MM.1S (cell line): ENCODE measurements at regions not wholly inside any gene's neighbourhood (a gene's known extent, or its start where the extent isn't known, plus 50 kb on each side); places are given as distances from the start of the nearest gene placed in this dataset.

ENCODE experiments used
- DNase-seq: peaks from one replicate; pipeline ENCODE4 v3.0.0-alpha.2; 2015
- H2AFZ ChIP-seq: fragments of 300-600 bp; sonication (generic); 2 replicates; pipeline ENCODE4 v1.6.0; 2016; ENCODE audit warnings: antibody characterized with exemption, low read length
- H3F3A ChIP-seq: fragments of 300-600 bp; sonication (generic); 2 replicates; pipeline ENCODE4 v1.6.1; 2016; ENCODE audit warnings: mild to moderate bottlenecking, antibody characterized with exemption, low read length, moderate library complexity, mixed read lengths; ENCODE audit not compliant: insufficient read depth
- H3K27ac ChIP-seq: fragments of 300-600 bp; sonication (generic); 2 replicates; pipeline ENCODE4 v1.5.1; 2016; ENCODE audit warnings: mild to moderate bottlenecking, low read length
- H3K27me3 ChIP-seq: fragments of 300-600 bp; sonication (generic); replicated peaks from 2 replicates; pipeline ENCODE4 v1.6.0; 2016; ENCODE audit warnings: low read length; ENCODE audit not compliant: insufficient read depth
- H3K36me3 ChIP-seq: fragments of 300-600 bp; sonication (generic); replicated peaks from 2 replicates; pipeline ENCODE4 v1.6.1; 2016; ENCODE audit warnings: mild to moderate bottlenecking, low read length, mixed read lengths; ENCODE audit not compliant: insufficient read depth
- H3K4me1 ChIP-seq: fragments of 300-600 bp; sonication (generic); 2 replicates; pipeline ENCODE4 v1.6.1; 2016; ENCODE audit warnings: low read length, mixed read lengths
- H3K4me2 ChIP-seq: fragments of 300-600 bp; sonication (generic); 2 replicates; pipeline ENCODE4 v1.6.0; 2016; ENCODE audit warnings: low read depth, low read length
- H3K4me3 ChIP-seq: fragments of 300-600 bp; sonication (generic); 2 replicates; pipeline ENCODE4 v1.5.1; 2016; ENCODE audit warnings: low read length, mixed read lengths
- H3K79me2 ChIP-seq: fragments of 300-600 bp; sonication (generic); 2 replicates; pipeline ENCODE4 v1.6.1; 2016; ENCODE audit warnings: mixed run types, low read length, mixed read lengths
- H3K9ac ChIP-seq: fragments of 300-600 bp; sonication (generic); 2 replicates; pipeline ENCODE4 v1.6.1; 2016; ENCODE audit warnings: low read length, mixed read lengths
- H3K9me2 ChIP-seq: fragments of 300-600 bp; sonication (generic); replicated peaks from 2 replicates; pipeline ENCODE4 v1.6.1; 2016; ENCODE audit warnings: mild to moderate bottlenecking, low read length, mixed read lengths; ENCODE audit not compliant: insufficient read depth
- H3K9me3 ChIP-seq: fragments of 300-600 bp; sonication (generic); replicated peaks from 2 replicates; pipeline ENCODE4 v1.6.1; 2016; ENCODE audit warnings: mild to moderate bottlenecking, low read length, mixed read lengths; ENCODE audit not compliant: insufficient read depth
- H4K20me1 ChIP-seq: fragments of 300-600 bp; sonication (generic); 2 replicates; pipeline ENCODE4 v1.6.1; 2016; ENCODE audit warnings: mild to moderate bottlenecking, low read length, moderate library complexity, mixed read lengths; ENCODE audit not compliant: insufficient read depth
- CTCF ChIP-seq: fragments of 300-600 bp; sonication (generic); IDR thresholded peaks from 2 replicates; pipeline ENCODE4 v1.5.1; 2016; ENCODE audit warnings: antibody characterized with exemption, low read length, mixed read lengths
- EZH2 ChIP-seq: fragments of 300-600 bp; sonication (generic); optimal IDR thresholded peaks from 2 replicates; pipeline ENCODE3; 2017; ENCODE audit warnings: low read depth, mild to moderate bottlenecking, antibody characterized with exemption, low read length, mixed read lengths
- EZH2phosphoT487 ChIP-seq: fragments of 300-600 bp; sonication (generic); IDR thresholded peaks from 2 replicates; pipeline ENCODE4 v1.6.1; 2018; ENCODE audit warnings: antibody characterized with exemption, low read length

GRCh38 chr6:40187535-40188144 lies 253.4 kb upstream of the MOCS1 start:
- no peak overlapping the region for H3K4me3 ChIP-seq
- H3K9me2 ChIP-seq, result no peaks in the 10 kb centered on the region
- H3K9me3 ChIP-seq, result no peaks in the 10 kb centered on the region; the same call in 1 of the 2 replicates
- TF ChIP-seq EZH2 (no peak), CTCF (no peak), EZH2phosphoT487 (no peak)
- no peak overlapping the region for H3K9ac ChIP-seq
- no peaks in the 10 kb centered on the region for H3K27me3 ChIP-seq
- H3K27ac ChIP-seq, result no peak overlapping the region
- no peak overlapping the region for H2AFZ ChIP-seq
- H3K36me3 ChIP-seq, result no peaks in the 10 kb centered on the region
- H3F3A ChIP-seq, result no peaks in the 10 kb centered on the region
- H3K4me1 ChIP-seq, result no peaks in the 10 kb centered on the region
- H3K4me2 ChIP-seq, result no peak overlapping the region
- no peaks in the 10 kb centered on the region for H3K79me2 ChIP-seq
- H4K20me1 ChIP-seq, result no peaks in the 10 kb centered on the region
- no peak for DNase-seq

- no peaks in the 10 kb centered on the region; the same call in 1 of the 2 replicates for H3K9me3 ChIP-seq
- no peak overlapping the region for H3K27ac ChIP-seq
- H3F3A ChIP-seq, result no peaks in the 10 kb centered on the region
- no peak overlapping the region for H3K4me2 ChIP-seq
- H3K4me1 ChIP-seq, result no peaks in the 10 kb centered on the region
- no peaks in the 10 kb centered on the region for H3K27me3 ChIP-seq
- H4K20me1 ChIP-seq, result no peaks in the 10 kb centered on the region
- no peaks in the 10 kb centered on the region for H3K79me2 ChIP-seq
- H2AFZ ChIP-seq, result no peak overlapping the region
- TF ChIP-seq EZH2phosphoT487 (no peak), EZH2 (no peak)
- no peaks in the 10 kb centered on the region for H3K9me2 ChIP-seq
- H3K36me3 ChIP-seq, result no peaks in the 10 kb centered on the region
- no peak overlapping the region for H3K9ac ChIP-seq
- DNase-seq, result no peak
- no peak overlapping the region for H3K4me3 ChIP-seq
Observed at GRCh38 chr6:40185486-40185885, 251.2 kb upstream of the MOCS1 start.

GRCh38 chr6:40183902-40184301 lies 249.6 kb upstream of the MOCS1 start:
- no peak for DNase-seq
- H3K27ac ChIP-seq, result no peak overlapping the region
- no peaks in the 10 kb centered on the region; the same call in 1 of the 2 replicates for H3K9me3 ChIP-seq
- TF ChIP-seq CTCF (no peak), EZH2phosphoT487 (no peak), EZH2 (no peak)
- H3K9ac ChIP-seq, result no peak overlapping the region
- no peaks in the 10 kb centered on the region for H3K79me2 ChIP-seq
- no peaks in the 10 kb centered on the region for H3F3A ChIP-seq
- H3K4me1 ChIP-seq, result no peaks in the 10 kb centered on the region
- H4K20me1 ChIP-seq, result no peaks in the 10 kb centered on the region
- no peaks in the 10 kb centered on the region for H3K27me3 ChIP-seq
- H3K4me3 ChIP-seq, result no peak overlapping the region
- H3K4me2 ChIP-seq, result no peak overlapping the region
- no peak overlapping the region for H2AFZ ChIP-seq
- no peaks in the 10 kb centered on the region for H3K9me2 ChIP-seq
- H3K36me3 ChIP-seq, result no peaks in the 10 kb centered on the region

GRCh38 chr6:40181367-40181766 lies 247.1 kb upstream of the MOCS1 start:
- Histone ChIP-seq H3K27me3 (no peaks in the 10 kb centered on the region), H3F3A (no peaks in the 10 kb centered on the region), H4K20me1 (no peaks in the 10 kb centered on the region), H3K36me3 (no peaks in the 10 kb centered on the region), H3K4me3 (no peak overlapping the region), H3K9ac (no peak overlapping the region), H2AFZ (no peak overlapping the region), H3K79me2 (no peaks in the 10 kb centered on the region), H3K4me1 (no peaks in the 10 kb centered on the region), H3K27ac (no peak overlapping the region), H3K9me2 (no peaks in the 10 kb centered on the region), H3K9me3 (no peaks in the 10 kb centered on the region; the same call in 1 of the 2 replicates), H3K4me2 (no peak overlapping the region)
- no peak for DNase-seq
- TF ChIP-seq EZH2, result no peak
- TF ChIP-seq EZH2phosphoT487, result no peak
- no peak for TF ChIP-seq CTCF
